ENCODE measurements at regions not wholly inside any gene's neighbourhood (a gene's known extent, or its start where the extent isn't known, plus 50 kb on each side); places are given as distances from the start of the nearest gene placed in this dataset.

- H2AFZ ChIP-seq (ENCODE audit: low read length), result no peak overlapping the region
- H3K4me1 ChIP-seq (ENCODE audit: insufficient read depth, low read length, poor library complexity, severe bottlenecking), result no peaks in the 10 kb centered on the region
- H3K79me2 ChIP-seq (ENCODE audit: insufficient read depth, low read depth, low read length), result no peaks in the 10 kb centered on the region
- no peak overlapping the region for H3K4me2 ChIP-seq (ENCODE audit: low read length)
- no peak for TF ChIP-seq CTCF (conservative IDR thresholded peaks at IDR 0.05; ENCODE audit: low read length)
- no peak for TF ChIP-seq EZH2phosphoT487 (IDR thresholded peaks at IDR 0.05; ENCODE audit: borderline replicate concordance, low read depth, low read length)
- no peak for DNase-seq (ENCODE audit: low spot score)
- POLR2A ChIA-PET, result no interaction called here
- no peak overlapping the region for H3K27ac ChIP-seq (ENCODE audit: low read depth, low read length, poor library complexity, severe bottlenecking)
- no peaks in the 10 kb centered on the region for H3K36me3 ChIP-seq (ENCODE audit: insufficient read depth, low read length)
- H3K4me3 ChIP-seq (ENCODE audit: low read depth, low read length, poor library complexity, severe bottlenecking), result no peak overlapping the region
- no peaks in the 10 kb centered on the region; the same call in 1 of the 2 replicates for H3K9me2 ChIP-seq (ENCODE audit: insufficient read depth, low read length)
- H3K9me3 ChIP-seq (ENCODE audit: low read length), result no peaks in the 10 kb centered on the region
- CTCF ChIA-PET (ENCODE audit: unreplicated experiment), result no interaction called here
- no TSS peak for BruUV-seq (replicated peaks)
- no peaks in the 10 kb centered on the region for H4K20me1 ChIP-seq (ENCODE audit: insufficient read depth, low read length)
- intact Hi-C loops (cut with micrococcal nuclease; ENCODE audit: unreplicated experiment), result no loop called here
Observed at GRCh38 chr1:98813738-98814309, 152.3 kb downstream of the SNX7 start.

GRCh38 chr1:98817821-98818220 is 156.3 kb downstream of the SNX7 start:
- Histone ChIP-seq H3K4me1 (ENCODE audit: insufficient read depth, low read length, poor library complexity, severe bottlenecking) (no peaks in the 10 kb centered on the region), H2AFZ (ENCODE audit: low read length) (no peak overlapping the region), H3K79me2 (ENCODE audit: insufficient read depth, low read depth, low read length) (no peaks in the 10 kb centered on the region), H3K36me3 (ENCODE audit: insufficient read depth, low read length) (no peaks in the 10 kb centered on the region), H3K4me3 (ENCODE audit: low read depth, low read length, poor library complexity, severe bottlenecking) (no peak overlapping the region), H4K20me1 (ENCODE audit: insufficient read depth, low read length) (no peaks in the 10 kb centered on the region), H3K9me2 (ENCODE audit: insufficient read depth, low read length) (no peaks in the 10 kb centered on the region; the same call in 1 of the 2 replicates), H3K27ac (ENCODE audit: low read depth, low read length, poor library complexity, severe bottlenecking) (no peak overlapping the region), H3K4me2 (ENCODE audit: low read length) (no peak overlapping the region), H3K9me3 (ENCODE audit: low read length) (no peaks in the 10 kb centered on the region)
- no peak for DNase-seq (ENCODE audit: low spot score)
- intact Hi-C loops (cut with micrococcal nuclease; ENCODE audit: unreplicated experiment), result no loop called here
- TF ChIP-seq EZH2phosphoT487 (IDR thresholded peaks at IDR 0.05; ENCODE audit: borderline replicate concordance, low read depth, low read length) (no peak), CTCF (conservative IDR thresholded peaks at IDR 0.05; ENCODE audit: low read length) (no peak)
- BruUV-seq (replicated peaks), result no TSS peak
- CTCF ChIA-PET (ENCODE audit: unreplicated experiment), result no interaction called here
- POLR2A ChIA-PET, result interaction anchor here (1.0 kb wide), 1 partner anchor 17 kb away, joined by 3 read pairs; no protein-coding TSS in a partner anchor

GRCh38 chr1:98821379-98821778 is 159.9 kb downstream of the SNX7 start:
- ChIA-PET POLR2A (no interaction called here), CTCF (ENCODE audit: unreplicated experiment) (no interaction called here)
- no peak for DNase-seq (ENCODE audit: low spot score)
- no peak overlapping the region for H2AFZ ChIP-seq (ENCODE audit: low read length)
- no peaks in the 10 kb centered on the region for H3K36me3 ChIP-seq (ENCODE audit: insufficient read depth, low read length)
- H3K79me2 ChIP-seq (ENCODE audit: insufficient read depth, low read depth, low read length), result no peaks in the 10 kb centered on the region
- TF ChIP-seq EZH2phosphoT487 (IDR thresholded peaks at IDR 0.05; ENCODE audit: borderline replicate concordance, low read depth, low read length) (no peak), CTCF (conservative IDR thresholded peaks at IDR 0.05; ENCODE audit: low read length) (no peak)
- no peaks in the 10 kb centered on the region for H3K4me1 ChIP-seq (ENCODE audit: insufficient read depth, low read length, poor library complexity, severe bottlenecking)
- no peaks in the 10 kb centered on the region for H3K9me3 ChIP-seq (ENCODE audit: low read length)
- H4K20me1 ChIP-seq (ENCODE audit: insufficient read depth, low read length), result no peaks in the 10 kb centered on the region
- BruUV-seq (replicated peaks), result no TSS peak
- H3K4me2 ChIP-seq (ENCODE audit: low read length), result no peak overlapping the region
- intact Hi-C loops (cut with micrococcal nuclease; ENCODE audit: unreplicated experiment), result no loop called here
- H3K4me3 ChIP-seq (ENCODE audit: low read depth, low read length, poor library complexity, severe bottlenecking), result no peak overlapping the region
- H3K9me2 ChIP-seq (ENCODE audit: insufficient read depth, low read length), result no peaks in the 10 kb centered on the region
- H3K27ac ChIP-seq (ENCODE audit: low read depth, low read length, poor library complexity, severe bottlenecking), result no peak overlapping the region

Data from OCI-LY7 (cell line).